ENCODE measurements at regions not wholly inside any gene's neighbourhood (a gene's known extent, or its start where the extent isn't known, plus 50 kb on each side); places are given as distances from the start of the nearest gene placed in this dataset.

DNA sequence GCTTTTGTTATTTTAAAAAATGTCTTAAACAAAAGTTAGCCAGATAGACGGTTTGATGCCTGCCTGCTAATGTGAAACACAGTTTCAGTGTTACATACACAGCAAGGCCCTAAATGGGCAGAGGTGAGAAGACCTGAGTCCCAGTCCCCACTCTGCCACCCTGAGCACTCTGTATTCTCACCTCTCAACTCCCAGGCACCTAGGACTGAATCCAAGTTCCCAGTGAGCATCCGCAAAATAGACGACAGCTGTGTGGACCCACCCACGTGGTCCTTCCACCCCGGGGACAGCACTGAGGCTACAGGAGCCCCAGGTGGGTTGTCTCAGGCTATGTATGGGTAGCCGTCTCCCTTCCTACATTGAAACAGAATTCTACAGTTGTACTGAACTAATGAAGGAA, 111.5 kb downstream of the RPL27A start:
- no peak for DNase-seq (ENCODE audit: extremely low read depth in 1 of 2, low read depth in 1 of 2)

DNA sequence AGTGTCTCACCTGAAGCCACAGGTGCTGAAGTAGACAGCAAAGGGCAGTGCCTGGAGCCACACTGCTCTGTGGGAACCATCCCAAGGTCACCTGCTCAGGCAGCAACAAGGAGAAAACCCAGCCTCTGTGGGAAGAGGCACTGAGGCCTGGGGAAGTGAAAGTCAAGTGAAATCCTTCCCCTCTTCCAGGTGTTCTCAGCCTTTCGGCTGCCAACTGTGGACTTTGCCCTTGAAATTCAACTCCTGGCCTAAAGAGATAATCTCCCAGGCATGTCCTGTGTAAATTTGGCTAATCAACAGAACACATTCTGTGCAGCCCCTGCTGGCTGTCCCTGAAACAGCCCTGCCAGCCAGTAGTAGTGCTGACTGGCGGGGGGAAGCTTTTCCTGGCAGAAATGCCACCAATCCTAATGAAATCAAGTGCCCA, 112.1 kb downstream of the RPL27A start:
- no peak for DNase-seq (ENCODE audit: extremely low read depth in 1 of 2, low read depth in 1 of 2)

DNA sequence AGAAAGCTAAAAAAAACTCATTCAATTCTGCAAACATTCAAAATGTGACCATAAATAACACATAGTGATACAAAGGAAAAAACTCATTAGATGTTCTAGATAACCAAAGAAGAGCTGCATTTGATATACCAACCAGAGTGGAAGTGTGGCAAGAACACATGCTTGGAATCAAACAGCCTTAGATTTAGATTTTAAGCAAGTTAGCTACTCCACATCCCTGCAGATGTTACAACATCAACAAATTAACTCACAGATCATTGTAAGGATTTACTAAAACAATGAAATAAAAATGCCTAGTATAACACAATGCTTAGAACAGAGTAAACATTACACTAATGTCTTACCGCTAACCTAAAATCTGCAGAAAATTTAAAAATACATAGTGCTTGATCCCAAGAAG, 114.0 kb upstream of the AKIP1 start:
- DNase-seq (ENCODE audit: extremely low read depth in 1 of 2, low read depth in 1 of 2): no peak

DNA sequence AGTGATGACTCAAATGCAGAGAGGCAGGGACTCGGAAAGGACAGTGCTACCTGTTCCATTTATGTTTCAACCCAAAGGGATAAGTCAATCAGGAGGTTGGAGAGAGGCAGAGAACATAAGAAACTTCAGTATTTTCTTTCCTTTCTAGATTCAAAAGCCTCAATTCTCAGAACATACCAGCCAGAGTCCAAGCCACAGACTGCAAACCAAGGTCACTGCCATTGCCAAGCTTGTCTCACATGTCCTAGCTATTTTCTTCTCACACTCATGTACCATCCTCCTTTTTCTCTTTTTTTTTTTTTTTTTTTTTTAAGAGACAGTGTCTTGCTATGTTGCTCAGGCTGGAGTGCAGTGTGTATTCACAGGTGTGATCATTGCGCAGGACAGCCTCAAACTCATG, 111.7 kb upstream of the AKIP1 start:
- no peak for DNase-seq (ENCODE audit: extremely low read depth in 1 of 2, low read depth in 1 of 2)

DNA sequence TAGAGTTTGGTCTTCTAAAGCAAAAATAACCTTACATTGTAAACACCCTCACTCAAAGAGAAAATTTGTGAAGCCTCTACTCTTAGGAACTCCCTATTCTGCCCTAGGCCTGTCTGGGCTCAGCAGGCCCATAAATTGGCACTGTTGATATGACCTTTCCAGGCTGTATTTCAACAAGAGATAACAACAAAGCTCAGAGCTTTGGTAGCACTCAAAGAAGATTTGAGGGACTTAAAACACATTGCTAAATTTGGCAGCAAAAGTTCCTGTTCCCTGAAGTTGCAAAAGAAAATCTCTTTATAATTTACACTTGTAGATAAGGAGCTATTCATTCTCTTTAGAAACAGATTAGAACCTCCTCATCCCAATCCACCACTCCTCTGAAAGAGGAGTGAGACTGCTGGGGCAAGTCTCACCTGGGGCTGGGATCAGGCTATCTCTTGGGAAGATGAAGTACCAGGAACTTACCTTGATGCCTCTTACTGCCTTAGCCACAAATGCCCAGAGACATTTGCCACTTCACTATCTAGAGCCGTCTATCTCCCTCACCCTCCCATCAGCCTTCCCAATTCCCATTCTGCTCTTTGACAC, 110.4 kb upstream of the AKIP1 start:
- no peak for DNase-seq (ENCODE audit: extremely low read depth in 1 of 2, low read depth in 1 of 2)

DNA sequence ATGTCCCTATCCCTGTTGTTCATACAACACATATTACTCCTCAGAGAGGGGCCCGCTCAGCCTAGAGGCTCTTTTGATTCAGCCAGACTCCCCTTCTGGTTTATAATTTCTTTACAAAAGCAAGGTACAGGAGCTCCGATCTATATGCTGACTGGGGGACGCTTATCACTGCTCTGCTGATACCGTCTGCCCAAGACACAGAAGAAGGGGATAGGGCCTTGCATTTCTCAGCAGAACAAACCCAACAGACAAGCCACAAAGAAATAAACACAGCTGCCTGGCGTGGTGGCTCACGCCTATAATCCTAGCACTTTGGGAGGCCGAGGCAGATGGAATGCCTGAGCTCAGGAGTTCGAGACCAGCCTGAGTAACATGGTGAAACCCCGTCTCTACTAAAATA, 109.9 kb upstream of the AKIP1 start:
- DNase-seq (ENCODE audit: extremely low read depth in 1 of 2, low read depth in 1 of 2): no peak

DNA sequence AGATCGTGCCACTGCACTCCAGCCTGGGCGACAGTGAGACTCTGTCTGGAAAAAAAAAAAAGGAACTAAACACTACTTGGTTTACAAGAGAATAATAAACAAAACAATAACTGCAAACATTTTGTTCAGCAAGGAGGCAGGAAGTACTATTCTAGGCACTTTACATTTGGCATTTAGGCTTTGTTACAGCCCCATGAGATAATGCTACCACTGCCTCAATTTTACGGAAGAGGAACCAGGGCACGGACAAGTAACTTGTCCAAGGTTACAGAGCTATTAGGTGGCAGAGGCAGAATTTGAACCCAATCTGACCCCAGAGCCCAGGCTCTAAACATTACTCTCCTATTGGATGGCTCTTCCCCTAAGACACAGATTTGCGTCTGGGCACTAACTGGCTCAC, 108.7 kb upstream of the AKIP1 start:
- DNase-seq (ENCODE audit: extremely low read depth in 1 of 2, low read depth in 1 of 2): no peak

DNA sequence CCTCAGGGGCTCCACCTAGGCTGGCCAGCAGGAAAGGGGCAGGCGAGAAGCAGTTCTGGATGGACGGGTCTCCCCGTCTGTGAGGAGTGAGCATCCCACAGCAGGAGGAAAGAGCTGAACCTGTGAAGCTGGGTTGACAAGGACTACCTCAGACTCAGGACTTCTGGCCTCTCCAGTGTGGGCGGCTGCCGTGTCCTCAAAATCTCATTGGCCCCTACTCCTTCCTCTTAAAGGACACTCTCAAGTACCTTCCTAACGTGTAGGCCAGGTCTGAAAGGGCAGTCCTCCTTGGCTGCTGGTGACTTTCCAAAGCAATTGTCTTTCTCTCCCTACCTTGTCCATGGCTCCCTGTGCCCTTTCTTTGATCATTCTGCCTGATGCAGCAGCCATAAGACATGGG, 107.0 kb upstream of the AKIP1 start:
- DNase-seq (ENCODE audit: extremely low read depth in 1 of 2, low read depth in 1 of 2): no peak

DNA sequence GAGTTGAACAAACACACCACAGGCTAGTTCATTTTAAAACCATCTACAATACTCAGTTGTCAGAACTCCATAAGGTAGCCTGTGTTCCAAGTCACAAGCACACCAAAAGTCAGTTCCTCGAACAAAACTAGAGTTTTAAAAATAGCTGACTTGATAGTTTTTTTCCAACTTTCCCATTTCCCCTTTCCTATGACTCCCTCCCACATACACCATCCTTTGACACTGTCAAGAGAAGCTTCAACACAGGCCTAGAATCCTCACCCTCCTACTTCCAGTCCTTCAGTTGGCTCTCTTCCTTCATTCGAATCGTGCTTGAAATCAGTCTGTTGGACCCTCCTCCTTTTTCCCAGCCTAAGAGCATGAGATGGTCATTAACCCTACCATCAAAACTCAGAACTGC, 105.7 kb upstream of the AKIP1 start:
- DNase-seq (ENCODE audit: extremely low read depth in 1 of 2, low read depth in 1 of 2): no peak

DNA sequence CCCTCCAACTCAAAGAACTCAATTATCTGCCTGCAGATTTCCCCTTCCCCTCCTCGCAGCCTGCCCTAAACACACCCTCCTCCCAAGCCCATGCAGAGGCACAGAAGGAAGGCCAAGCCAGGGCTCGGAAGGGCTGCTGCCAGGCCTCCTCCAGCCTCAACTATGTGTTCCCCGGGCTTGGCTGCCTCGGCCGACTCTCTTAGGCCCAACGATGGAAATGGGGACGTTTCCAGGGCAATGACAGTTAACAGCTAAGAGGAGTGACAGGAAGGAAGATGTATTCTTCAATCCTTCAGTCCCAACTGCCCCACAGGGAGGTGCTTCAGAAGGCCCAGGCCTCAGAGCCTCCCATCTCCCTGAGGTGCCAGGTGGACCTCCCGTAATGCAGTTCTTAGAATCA, 104.0 kb upstream of the AKIP1 start:
- DNase-seq (ENCODE audit: extremely low read depth in 1 of 2, low read depth in 1 of 2): no peak

DNA sequence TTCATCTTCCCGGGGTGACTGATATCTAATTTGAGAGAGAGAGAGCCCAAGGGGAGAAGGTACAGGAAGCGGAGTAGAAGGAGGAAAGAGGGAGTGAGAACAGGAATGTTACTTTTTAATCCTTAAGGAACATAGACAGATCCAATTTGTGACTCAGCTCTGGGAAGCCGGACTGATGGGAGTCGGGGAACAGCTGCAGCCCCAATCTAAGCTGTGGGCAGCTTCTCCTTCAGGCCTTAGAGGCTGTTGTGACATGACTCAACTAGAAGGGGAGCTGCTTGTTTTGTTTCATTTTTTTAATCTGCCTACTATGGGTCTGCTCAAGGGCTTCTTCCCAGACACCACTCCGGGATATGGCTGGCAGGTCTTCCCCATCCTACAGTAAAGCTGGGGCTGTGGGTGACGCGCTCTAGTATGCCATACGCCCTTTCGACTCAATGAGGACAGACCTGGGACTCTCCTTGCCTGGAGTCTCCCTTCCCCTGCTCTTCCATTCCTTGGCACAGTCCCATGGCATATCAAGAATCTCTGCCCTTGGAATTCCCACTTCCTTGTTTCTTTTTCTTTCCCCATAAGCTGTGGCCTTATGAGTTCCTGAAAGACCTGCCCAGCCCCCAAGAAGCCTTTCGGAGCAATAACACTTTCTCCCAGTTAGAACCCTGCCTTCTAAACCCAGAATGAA, 103.3 kb upstream of the AKIP1 start:
- no peak for DNase-seq (ENCODE audit: extremely low read depth in 1 of 2, low read depth in 1 of 2)

DNA sequence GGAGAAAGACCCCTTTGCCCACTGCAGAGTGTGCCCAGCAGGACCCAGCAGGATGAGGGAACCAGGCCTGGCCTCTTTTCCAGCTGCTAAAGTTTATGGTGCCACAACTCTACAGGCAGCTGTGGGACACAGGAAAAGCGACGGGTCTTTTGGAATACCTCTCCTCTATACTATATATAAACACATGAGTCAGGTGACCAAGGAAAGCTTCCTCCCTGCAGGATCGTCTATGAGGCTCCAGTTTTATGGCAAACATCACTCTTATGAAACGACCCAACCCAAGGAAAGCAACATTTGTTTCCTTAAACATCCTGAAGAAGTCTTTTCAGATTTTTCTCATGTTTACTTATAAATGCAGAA, 102.8 kb upstream of the AKIP1 start:
- DNase-seq (ENCODE audit: extremely low read depth in 1 of 2, low read depth in 1 of 2): no peak

DNA sequence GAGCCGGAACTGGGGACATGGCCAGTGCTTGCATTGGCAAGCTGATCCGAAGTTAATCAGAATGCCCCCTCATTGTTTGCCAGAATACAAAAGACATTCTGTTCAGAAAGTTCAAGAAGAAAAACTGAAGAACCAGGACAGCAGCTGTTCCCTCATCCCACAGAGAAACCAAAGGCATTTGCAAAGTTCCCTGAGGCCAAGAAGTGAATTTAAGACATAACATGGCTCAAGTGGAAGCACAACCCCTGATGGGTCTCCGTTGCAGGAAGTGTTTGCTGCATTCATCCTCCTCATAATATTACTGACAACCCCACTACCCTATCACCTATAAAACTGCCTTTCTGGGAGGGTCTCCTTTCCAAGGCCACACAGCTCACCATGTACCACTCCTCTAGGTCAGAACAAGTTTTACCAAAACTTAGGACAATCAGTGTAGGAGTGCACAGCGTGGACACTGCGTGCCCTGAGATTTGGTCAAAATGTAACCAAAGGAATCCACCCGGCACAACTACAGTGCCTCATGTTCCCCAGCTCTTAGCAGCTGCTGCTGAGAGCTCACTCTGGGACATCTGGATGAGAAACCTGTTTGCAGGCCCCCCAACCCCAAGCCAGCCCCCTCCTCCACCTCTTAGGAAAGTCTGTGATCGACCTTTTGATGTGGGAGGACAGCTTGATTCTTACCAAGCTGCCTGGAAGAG, 101.6 kb upstream of the AKIP1 start:
- DNase-seq (ENCODE audit: extremely low read depth in 1 of 2, low read depth in 1 of 2): no peak

DNA sequence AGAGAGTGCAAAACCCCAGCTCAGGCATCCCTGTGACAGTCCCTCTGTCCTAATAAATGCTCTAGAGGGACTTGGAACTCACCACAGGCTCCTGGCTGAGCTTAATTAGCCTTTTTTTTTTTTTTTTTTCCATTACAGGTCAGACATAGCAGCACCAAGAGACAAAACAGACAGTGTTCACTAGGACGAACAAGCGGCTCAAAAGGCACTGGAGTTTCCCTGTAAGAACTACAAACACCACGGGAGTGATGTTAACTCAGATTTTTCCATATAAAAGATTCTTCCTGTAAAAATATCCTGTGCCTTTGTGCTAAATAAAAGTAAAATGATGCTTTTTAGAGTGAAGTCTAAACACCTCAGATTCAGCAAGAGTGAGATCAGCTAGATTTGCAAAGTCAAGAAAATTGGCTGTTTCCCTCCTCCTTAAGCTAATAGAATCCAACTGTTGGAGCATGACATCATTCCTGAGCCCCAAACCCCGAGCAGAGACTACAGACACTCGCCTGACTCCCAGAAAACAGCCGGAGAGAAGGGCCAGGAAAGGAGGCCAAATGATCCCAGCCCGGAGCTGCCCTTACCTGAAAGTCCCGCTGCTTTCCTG, 101.0 kb upstream of the AKIP1 start:
- no peak for DNase-seq (ENCODE audit: extremely low read depth in 1 of 2, low read depth in 1 of 2)

DNA sequence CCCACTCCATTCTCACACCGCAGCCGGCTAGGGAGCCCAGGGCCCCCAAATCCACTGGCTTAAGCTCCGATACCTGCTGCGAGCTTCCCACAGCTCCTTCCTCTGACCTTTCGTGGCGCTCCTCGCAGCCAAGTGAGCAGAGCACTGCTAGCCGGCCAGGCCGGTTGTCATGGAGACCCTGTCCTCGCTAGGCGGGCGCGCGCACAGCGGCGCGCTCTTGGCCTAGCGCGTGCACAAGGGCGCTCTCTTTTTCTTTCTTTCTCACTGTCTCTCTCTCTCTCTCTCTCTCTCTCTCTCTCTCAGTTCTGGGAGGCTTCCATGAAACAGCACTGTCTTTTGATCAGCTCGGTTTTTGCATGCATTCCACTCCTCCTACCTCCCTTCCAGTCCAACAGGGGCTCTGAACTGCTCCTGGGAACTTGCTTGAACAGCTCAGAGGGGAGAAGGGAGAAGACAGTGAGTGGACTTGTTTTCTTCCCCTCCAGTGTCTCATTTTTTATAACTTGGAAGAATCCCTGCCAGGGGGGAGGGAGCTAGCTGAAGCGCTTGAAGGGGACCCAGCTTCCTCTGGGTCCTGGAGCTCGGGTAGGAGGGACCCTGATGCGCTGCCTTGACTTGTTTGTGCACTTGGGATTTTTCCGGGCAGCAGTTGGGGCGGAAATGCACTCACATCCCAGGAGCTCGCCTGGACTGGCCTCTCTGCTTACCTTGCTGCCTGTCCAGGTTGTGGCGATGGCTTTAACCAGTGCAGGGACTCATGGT, 100.3 kb upstream of the AKIP1 start:
- DNase-seq (ENCODE audit: extremely low read depth in 1 of 2, low read depth in 1 of 2): no peak

DNA sequence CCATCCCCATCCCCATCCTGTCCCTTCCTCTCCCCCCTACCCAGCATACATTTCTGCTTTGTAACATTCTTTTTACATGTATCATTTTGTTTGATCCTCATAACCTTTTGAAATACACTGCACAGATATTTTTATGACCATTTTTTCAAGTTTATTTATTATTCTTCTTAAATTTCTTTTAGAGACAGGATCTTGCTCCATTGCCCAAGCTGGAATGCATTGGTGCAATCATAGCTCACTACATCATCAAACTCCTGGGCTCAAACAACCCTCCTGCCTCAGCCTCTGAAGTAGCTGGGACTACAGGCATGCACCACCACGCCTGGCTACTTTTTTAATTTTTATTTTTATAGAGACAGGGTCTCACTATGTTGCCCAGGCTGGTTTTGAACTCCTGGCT, 99.4 kb upstream of the AKIP1 start:
- DNase-seq (ENCODE audit: extremely low read depth in 1 of 2, low read depth in 1 of 2): no peak

DNA sequence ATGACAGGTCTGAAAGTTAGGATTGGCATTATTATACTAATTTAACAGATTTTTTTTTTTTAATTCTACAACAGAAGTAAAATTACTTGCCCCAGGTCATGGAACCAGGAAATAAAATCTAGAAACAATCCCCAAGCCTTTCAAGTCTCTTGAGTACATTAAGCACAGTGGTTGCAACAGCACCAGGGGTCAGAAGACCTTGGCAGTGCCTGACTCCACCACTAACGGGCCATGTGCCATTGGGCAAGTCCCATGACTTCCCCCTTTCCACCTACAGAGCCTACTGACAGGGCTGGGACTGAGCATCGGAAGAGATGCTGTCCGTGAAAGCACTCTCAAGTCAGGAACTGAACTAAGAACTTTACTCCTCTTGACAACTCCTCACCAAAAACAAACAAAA, 98.6 kb upstream of the AKIP1 start:
- DNase-seq (ENCODE audit: extremely low read depth in 1 of 2, low read depth in 1 of 2): no peak

DNA sequence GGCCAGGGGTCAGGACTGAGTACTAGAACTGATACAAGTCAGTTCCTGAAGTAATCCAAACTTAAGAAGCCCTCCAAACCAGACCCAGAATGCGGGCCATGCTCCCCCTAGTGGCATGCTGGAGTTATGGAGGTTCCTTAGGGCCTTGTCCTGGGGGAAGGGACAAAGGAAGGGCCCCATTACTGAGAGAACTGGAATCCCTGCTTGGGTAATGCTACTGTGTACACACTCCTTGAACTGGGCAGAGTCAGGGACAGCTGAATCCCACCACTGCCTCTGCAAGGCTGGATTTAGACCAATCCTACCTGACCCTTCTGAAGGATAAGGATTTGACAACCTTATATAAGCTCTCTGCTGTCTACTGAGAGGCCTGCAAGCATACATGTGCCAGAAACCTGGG, 97.3 kb upstream of the AKIP1 start:
- peak; percentile 28 to 47 for DNase-seq (ENCODE audit: extremely low read depth in 1 of 2, low read depth in 1 of 2)

DNA sequence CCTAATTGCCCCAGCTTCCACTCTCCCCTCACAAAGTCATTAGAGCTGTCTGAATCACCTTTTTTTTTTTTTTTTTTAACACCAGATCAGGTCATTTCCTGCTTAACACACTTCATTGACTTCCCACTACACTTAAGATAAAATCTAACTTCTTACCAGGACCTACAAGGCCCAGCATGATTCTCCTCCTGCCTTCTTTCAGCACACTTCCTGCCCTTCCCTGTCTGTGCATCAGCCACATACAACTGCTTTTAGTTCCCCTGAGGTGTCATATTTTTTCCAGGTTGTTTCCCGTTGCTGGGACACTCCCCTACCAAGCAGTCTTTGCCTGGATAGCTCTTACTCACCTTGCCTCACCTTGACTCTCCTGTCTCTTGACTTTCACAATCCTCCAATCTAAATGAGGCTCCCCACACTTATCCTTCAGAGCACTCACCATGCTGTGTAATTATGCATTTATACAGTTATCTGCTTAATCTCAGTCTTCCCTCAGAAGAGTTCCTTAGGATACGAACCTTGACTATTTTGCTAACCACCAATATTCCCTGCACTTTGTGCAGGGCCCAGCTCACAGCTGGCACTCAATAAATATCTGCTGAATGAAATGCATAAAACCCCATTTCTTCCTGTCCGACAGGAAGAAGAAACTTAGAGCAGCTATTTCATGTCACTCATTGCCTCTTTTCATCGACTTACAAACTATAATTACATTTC, 96.6 kb upstream of the AKIP1 start:
- DNase-seq (ENCODE audit: extremely low read depth in 1 of 2, low read depth in 1 of 2): no peak

DNA sequence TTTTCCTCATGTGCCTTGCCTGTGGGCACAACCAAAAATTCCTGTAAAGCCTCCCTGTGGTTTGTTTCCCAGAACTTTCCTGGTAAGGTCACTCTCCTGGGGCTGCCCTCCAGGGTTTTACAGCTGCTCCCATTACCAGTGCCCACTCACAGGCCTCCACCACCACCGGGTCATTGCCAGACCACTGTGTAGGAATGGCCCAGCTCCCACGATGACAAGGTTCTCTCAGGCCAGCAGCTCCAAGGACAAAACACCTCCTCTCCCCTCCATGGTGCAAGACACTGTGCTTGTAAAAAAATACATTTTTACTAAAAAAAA, 96.1 kb upstream of the AKIP1 start:
- no peak for DNase-seq (ENCODE audit: extremely low read depth in 1 of 2, low read depth in 1 of 2)

DNA sequence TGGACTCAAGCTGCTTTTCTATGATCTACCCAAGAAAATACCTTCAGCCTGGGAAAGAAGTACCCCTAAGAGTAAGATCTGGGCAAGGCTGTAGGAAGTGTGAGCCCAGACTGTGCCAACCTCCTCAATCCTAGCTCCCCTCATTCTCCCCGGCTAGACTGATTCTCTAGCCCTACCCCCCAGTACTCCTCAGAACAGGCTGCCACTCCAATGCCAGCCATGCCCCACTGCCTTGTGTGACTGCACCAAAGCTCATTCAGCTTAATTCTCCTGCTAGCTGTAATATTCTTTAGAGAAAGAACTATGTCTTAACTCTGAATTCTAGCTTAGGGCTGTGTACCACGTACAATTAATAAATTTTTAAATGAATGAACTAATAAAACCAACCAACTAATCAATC, 92.6 kb upstream of the AKIP1 start:
- DNase-seq (ENCODE audit: extremely low read depth in 1 of 2, low read depth in 1 of 2): no peak
